GM10266 (cell line): ENCODE measurements at regions not wholly inside any gene's neighbourhood (a gene's known extent, or its start where the extent isn't known, plus 50 kb on each side); places are given as distances from the start of the nearest gene placed in this dataset.
"Not testable (repeated sequence)": the region's sequence is repeated elsewhere in the genome, so short reads cannot be mapped to it uniquely, and the experiment has no call there.

Experiments
- DNase-seq: peaks from one replicate; pipeline ENCODE4 v3.0.0; 2012; ENCODE audit errors: extremely low spot score
- TF ChIP-seq, protein P1 (sequence below): IDR thresholded peaks from 2 replicates; pipeline ENCODE4 v1.5.1; 2012; ENCODE audit warnings: mild to moderate bottlenecking, low read depth; ENCODE audit not compliant: control insufficient read depth, insufficient read depth; ENCODE audit errors: missing control alignments

DNA sequence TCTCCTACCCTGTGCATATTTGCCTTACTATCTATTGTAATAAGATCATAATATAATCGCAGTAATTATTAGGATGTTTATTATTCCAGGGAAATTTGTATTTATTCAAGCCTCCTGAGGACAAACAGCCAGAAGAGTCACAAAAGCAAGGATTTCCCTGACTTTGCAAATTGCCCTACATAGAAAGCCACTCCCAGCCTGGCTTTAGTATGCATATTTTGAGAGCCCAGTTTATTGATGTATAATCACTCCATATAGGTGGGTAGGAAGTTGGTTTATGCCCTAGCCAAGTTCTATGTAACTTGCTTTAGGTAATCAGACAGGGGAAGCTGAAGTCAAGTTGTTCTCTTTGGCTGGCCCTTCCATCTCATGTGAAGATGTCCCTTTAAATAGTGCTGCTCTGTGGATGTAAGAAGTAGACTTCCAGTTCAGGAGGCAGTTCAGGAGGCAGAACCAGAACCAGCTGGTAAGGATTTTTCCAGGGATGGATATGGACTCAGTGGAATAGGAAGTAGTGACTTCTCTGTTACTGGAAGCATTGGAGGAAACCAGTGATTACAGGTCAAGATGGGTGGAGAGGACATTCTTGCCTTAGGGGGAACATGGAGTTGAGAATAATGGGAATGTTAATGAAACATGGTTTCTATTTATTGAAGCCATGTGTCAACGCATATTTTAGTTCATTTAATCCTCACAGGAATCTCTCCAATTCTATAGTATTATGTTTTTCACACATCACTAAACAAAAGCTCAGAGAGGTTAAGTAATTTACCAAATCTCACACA, 70.5 kb upstream of the KIT start:
- DNase-seq, result no peak
- TF ChIP-seq, protein P1, sequence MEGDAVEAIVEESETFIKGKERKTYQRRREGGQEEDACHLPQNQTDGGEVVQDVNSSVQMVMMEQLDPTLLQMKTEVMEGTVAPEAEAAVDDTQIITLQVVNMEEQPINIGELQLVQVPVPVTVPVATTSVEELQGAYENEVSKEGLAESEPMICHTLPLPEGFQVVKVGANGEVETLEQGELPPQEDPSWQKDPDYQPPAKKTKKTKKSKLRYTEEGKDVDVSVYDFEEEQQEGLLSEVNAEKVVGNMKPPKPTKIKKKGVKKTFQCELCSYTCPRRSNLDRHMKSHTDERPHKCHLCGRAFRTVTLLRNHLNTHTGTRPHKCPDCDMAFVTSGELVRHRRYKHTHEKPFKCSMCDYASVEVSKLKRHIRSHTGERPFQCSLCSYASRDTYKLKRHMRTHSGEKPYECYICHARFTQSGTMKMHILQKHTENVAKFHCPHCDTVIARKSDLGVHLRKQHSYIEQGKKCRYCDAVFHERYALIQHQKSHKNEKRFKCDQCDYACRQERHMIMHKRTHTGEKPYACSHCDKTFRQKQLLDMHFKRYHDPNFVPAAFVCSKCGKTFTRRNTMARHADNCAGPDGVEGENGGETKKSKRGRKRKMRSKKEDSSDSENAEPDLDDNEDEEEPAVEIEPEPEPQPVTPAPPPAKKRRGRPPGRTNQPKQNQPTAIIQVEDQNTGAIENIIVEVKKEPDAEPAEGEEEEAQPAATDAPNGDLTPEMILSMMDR, result no peak

DNA sequence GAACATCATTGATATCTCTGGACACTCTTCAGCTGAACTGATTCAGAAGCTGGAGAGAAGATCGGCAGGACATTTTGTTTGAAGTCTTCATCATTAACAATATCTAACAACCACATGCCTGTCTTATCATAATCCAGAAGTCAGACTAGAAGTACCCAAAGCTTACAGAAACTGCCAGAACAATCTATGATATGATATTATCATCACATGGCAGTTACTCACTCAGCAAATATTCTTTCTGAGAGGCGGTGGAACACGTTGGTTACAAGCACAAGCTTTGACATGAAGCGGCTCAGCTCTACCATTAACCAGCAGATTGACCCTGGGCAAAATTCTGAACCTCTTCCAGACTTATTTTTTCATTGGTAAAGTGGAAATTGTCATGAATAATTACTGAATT, 69.4 kb upstream of the KIT start:
- DNase-seq, result no peak
- TF ChIP-seq, protein P1, result no peak

DNA sequence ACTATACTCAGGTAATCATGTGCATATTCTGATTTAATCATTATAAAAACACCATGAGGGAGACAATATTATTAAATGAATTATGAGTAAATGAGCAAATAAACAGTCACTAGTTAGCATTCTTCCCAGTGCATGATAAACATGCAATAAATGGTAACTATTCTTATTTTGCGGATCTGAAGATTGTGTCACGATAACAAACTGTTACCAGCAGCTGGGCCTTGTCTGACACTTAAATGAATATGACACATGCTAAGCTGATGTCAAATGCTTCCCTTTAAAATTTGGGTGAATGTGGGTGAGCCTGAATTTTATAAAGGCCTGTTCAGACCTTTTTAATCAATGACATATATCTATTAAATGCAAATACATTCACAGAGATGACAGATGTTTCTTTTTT, 68.2 kb upstream of the KIT start:
- TF ChIP-seq, protein P1, result no peak
- DNase-seq, result no peak

DNA sequence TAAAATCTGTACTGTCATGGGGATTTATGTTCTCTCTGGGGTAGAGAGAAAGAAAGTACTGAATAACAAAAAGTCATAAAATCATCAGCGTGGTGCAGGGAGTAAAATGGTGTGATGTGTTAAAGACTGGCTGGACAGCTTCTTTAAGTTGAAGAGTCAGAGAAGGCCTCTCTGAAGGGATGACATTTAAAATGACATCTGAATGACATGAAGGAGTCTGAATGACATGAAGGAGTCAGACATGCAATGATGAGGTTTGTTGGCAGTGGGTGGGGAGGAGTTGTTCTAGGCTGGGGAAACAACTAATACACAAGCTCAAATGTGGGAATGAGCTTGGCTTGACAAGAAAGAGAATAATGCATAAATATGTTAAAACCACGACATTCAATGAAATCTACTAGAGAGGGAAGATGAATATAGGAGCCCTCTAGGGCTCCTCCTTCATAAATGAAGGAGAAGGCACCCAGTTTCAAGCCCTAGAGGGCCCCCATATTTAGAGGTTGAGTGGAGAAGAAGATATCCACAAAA, 63.9 kb upstream of the KIT start:
- TF ChIP-seq, protein P1, result no peak
- DNase-seq, result no peak

DNA sequence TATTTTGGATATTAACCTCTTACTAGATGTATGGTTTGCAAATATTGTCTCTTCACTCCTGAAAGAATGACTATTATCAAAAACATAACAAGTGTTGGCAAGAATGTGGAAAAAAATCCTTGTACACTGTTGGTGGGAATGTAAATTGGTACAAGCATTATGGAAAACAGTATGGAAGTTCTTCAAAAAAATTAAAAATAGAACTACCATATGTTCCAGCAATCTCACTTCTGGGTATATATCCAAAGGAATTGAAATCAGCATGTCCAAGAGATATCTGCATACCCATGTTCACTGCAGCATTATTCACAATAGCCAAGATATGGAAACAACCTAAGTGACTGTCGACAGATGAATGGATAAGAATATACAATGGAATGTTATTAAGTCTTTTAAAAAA, 61.6 kb upstream of the KIT start:
- TF ChIP-seq, protein P1, result no peak
- no peak for DNase-seq

DNA sequence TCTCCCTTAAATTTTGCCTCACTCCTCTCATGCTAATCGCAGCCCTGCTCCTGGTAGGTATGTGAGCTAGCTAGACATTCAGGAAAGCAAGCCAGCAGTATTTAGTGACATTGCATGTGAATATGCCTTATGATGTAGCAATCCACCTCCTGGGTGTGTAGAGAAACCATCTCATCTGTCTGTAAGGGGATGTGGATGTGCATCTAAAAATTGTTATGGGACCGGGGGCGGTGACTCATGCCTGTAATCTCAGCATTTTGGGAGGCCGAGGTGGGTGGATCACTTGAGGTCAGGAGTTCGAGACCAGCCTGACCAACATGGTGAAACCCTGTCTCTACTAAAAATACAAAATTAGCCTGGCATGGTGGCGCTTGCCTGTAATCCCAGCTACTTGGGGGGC, 60.1 kb upstream of the KIT start:
- DNase-seq, result not testable (repeated sequence)

DNA sequence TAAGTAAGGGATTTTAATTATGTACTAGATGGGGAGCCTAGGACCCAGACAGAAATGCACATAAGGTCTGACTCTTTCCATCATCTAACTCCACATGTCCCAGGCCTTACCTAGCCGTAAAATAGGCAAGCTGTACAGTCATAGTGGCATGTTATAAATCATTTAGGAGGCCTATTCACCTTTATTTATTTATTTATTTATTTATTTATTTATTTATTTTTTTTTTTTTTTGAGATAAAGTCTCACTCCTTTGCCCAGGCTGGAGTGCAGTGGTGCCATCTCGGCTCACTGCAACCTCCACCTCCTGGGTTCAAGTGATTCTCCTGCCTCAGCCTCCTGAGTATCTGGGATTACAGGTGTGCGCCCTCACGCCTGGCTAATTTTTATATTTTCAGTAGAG, 55.6 kb upstream of the KIT start:
- not testable (repeated sequence) for DNase-seq

DNA sequence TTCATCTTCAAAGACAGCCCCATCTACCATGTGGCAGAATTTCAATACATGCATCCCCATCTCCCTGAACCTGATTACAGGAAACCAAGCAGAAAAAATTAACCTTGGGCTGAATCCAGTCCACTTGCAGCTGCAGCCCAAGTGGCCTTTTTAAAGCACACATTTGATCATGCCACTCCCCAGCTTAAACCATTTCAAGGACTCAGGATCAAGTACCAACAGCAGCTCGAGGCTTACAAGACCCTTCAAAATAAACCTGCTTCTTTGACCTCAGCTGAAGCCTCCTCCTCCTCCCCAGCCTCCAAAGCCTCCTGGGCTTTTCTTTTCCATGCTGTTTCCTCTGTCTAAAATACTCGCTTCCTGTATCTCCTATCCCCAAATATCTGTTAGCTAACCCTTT, 50.7 kb upstream of the KIT start:
- TF ChIP-seq, protein P1, result no peak
- no peak for DNase-seq
